GM19328 (cell line): ENCODE measurements at regions not wholly inside any gene's neighbourhood (a gene's known extent, or its start where the extent isn't known, plus 50 kb on each side); places are given as distances from the start of the nearest gene placed in this dataset.

Experiments used
- ATAC-seq: cut with Tn5 transposase; IDR thresholded peaks from one replicate; pipeline ENCODE4 v1.9.1; 2021; ENCODE audit warnings: mild to moderate bottlenecking, moderate library complexity; ENCODE audit not compliant: unreplicated experiment

GRCh38 chr12:115108129-115109100, 424.4 kb upstream of the TBX3 start:
- no peak for ATAC-seq

- no peak for ATAC-seq
These were observed 420.2 kb upstream of the TBX3 start for GRCh38 chr12:115103884-115104883.

DNA sequence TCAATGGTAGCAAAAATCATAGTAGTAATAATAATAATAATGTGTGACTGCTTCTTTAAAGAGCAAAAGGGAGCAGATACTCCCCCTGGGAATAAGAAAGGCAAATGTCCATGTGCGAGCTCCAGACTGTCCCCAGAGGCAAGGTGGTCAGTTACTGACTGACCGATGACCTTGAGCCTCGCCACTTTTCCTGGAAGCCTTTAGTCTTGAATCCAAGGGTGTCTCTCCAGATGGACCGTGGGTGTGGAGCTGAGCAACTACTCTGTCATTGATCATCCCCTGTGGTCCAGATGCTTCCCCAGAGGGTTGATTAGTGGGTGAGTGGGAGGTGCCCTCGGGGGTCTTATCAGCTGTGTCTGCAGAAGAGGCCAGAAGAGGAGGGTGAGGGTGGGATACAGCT, 418.5 kb upstream of the TBX3 start:
- no peak for ATAC-seq

GRCh38 chr12:115101520-115101919, 417.5 kb upstream of the TBX3 start:
- no peak for ATAC-seq

DNA sequence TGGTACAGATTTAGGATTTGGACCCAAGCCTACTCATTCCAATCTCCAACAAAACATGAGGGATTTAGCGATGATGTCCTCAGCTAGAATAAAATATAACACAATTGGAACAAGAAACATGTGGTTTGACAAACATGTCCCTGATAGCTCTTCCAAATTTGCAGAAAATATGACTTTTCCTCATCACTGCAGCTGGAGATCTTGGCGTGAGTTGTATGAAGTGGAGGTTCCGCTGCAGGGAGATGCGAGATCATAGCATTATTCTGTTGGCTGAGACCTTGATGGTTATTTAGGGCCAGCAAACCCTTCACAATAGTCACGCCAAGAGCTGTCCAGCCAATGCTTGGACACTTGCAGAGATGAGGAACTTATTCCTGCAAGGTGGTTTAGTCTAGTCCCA, 413.4 kb upstream of the TBX3 start:
- no peak for ATAC-seq

DNA sequence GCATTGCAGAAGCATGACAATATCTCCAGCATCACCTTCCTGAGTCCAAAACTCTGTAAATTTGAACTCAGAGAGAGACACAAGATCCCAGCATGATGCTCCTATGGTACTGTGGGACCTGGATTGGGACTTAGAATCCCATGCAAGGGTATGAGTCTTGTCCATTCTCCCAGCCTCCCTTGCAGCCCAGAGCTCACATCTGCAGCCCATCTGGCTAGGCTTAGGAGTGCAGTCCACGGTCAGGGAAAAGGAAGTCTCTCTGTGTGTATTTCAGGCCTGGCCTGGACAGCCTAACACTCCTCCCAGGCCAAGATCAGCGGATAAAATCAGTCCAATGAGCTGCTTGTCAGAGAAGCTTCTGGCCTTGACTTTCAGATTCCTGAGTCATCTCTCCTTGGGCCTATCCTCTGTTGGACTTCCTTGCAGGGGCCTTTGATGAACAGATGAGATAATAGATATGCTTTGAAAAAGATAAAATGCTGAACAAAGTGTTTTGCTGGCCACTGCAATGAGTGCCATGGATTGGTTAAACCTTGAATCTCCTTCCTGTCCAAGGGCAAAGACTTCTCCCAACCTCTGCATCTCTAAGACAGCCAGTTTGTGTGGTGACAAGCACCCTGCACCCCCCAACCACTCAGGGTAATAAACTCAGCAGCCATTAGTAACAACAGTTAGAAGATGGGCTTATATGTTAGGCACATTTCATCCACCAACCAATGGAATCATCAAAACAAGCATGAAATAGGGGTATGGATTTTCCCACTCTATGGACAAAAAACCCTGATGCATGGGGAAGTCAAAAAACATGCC, 412.8 kb upstream of the TBX3 start:
- ATAC-seq, result no peak

DNA sequence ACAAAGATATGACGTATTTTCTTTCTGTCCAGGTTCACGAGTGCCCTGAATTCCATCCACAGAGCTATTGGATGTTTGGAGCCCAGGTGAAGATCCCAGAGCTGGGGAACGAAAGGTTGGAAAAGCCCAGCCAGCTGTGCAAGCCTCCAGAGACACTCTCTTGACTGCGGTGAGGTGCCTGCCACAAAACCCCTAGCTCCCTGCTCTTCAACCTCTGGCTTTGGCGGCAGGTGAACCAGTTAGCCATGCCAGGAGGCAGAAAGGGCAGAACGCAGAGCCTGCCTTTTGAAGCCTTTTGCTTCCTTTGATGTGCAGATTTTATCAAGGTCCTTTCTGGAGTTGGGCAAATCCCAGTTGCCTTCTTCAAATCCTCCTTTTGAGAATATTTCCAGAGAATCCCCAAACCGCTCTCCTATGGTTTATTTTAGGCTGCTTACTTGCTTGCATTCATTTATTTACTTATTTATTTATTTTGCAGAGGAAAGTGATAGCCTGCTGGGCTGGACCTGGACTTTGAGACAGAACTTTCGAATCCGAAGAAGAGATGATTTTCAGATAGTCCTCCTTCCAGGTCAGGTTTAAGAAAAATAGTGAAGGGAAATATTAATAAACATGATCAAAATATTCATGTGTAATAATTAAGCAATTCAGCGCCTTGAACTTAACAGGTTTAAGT, 411.2 kb upstream of the TBX3 start:
- ATAC-seq, result no peak

GRCh38 chr12:115094163-115094816, 410.3 kb upstream of the TBX3 start:
- ATAC-seq, result no peak

GRCh38 chr12:115093261-115093660, 409.3 kb upstream of the TBX3 start:
- no peak for ATAC-seq

- no peak for ATAC-seq
These were observed 406.8 kb upstream of the TBX3 start for GRCh38 chr12:115090783-115091182.

DNA sequence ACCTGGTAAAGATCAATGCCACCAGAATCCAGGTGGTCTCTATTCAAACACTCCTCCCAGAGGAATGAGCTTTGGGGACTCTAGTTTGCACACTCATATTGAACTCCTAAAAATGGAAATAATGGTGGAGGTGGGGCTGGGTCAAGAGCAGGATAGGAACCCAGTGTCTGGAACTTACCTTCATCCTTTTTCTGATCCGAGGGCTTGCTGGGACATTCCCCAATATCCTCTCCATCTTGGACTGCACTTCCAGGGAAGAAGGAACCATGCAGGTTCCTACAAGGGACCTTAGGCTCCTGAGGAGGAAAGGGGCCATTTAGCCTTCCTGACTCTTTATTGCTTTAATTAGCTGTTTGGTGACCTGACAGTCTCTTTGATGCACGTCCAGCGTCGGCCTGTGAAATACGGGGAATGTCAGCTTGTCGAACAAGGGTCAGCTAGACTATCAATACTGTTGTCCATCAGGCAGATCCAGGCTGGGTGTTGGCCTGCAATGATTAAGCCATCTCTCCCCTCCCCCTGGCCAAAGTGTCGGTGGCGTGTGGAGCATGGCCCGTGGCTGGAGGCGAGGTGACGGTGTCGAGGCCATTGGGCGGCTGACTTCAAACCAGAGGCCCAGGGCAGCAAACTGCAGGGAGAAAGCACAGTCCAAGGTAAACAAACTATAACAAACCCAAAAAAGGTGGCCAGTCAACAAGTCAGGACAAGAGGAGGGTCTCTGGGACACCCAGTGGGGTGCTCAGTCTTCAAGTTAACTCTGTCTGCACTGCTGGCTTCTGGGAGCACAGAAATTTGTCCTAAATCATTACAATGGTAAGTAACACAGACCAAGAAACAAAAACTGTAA, 405.2 kb upstream of the TBX3 start:
- no peak for ATAC-seq

GRCh38 chr12:115088328-115088994, 404.5 kb upstream of the TBX3 start:
- no peak for ATAC-seq

GRCh38 chr12:115085594-115085993, 401.6 kb upstream of the TBX3 start:
- no peak for ATAC-seq

- ATAC-seq, result no peak
These were observed 395.8 kb upstream of the TBX3 start for GRCh38 chr12:115079760-115080159.

- ATAC-seq, result no peak
These were observed 395.0 kb upstream of the TBX3 start for GRCh38 chr12:115078990-115079389.

- ATAC-seq, result no peak
These were observed 394.4 kb upstream of the TBX3 start for GRCh38 chr12:115078334-115078733.

GRCh38 chr12:115075552-115076170, 391.7 kb upstream of the TBX3 start:
- no peak for ATAC-seq

DNA sequence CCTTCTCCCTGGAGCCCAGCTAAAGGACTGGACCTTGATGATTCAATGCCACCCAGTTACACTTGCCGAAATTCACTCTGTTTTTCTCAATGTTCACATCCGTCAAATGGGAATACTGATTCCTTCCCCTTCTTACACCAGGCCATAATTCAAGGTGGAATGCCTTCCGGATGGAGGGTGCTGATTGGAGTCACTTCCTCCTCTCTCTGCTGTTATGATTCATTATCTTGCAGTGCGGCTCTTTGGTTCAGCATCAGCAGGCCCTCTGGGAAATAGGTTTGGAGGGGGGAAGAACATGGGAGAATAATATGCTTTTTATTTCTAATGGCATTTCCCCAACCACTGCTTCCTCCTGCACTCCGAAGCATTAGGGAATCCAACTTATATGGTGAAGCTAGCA, 390.6 kb upstream of the TBX3 start:
- ATAC-seq, result no peak
